GM10266 (cell line): ENCODE measurements at regions not wholly inside any gene's neighbourhood (a gene's known extent, or its start where the extent isn't known, plus 50 kb on each side); places are given as distances from the start of the nearest gene placed in this dataset.

Source experiments
- DNase-seq: peaks from one replicate; pipeline ENCODE4 v3.0.0; 2012; ENCODE audit errors: extremely low spot score
- TF ChIP-seq, protein P1 (sequence below): IDR thresholded peaks from 2 replicates; pipeline ENCODE4 v1.5.1; 2012; ENCODE audit warnings: mild to moderate bottlenecking, low read depth; ENCODE audit not compliant: control insufficient read depth, insufficient read depth; ENCODE audit errors: missing control alignments

GRCh38 chr1:163013826-163014600 lies 55.1 kb upstream of the RGS4 start:
- DNase-seq: no peak
- TF ChIP-seq, protein P1, sequence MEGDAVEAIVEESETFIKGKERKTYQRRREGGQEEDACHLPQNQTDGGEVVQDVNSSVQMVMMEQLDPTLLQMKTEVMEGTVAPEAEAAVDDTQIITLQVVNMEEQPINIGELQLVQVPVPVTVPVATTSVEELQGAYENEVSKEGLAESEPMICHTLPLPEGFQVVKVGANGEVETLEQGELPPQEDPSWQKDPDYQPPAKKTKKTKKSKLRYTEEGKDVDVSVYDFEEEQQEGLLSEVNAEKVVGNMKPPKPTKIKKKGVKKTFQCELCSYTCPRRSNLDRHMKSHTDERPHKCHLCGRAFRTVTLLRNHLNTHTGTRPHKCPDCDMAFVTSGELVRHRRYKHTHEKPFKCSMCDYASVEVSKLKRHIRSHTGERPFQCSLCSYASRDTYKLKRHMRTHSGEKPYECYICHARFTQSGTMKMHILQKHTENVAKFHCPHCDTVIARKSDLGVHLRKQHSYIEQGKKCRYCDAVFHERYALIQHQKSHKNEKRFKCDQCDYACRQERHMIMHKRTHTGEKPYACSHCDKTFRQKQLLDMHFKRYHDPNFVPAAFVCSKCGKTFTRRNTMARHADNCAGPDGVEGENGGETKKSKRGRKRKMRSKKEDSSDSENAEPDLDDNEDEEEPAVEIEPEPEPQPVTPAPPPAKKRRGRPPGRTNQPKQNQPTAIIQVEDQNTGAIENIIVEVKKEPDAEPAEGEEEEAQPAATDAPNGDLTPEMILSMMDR: no peak

GRCh38 chr1:163006051-163006834 lies 62.9 kb upstream of the RGS4 start:
- DNase-seq: no peak
- TF ChIP-seq, protein P1: no peak

GRCh38 chr1:162997499-162998285 lies 71.5 kb upstream of the RGS4 start:
- TF ChIP-seq, protein P1: no peak
- no peak for DNase-seq

DNA sequence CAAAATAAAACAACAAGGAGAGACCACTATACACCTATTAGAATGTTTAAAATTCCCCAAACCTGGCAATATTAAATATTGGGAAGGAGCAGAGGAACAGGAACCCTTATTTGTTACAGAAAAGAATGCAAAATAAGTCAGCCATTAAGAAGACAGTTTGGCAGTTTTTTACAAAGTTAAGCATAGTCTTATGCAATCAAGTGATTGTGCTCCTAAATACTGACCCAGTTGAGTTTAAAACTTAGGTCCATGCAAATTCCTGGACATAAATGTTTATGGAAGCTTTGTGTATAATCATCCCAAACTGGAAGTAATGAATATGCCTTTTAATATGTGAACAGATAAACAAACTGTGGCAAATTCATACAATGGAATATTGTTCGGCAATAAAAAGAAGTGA lies 72.9 kb upstream of the RGS4 start:
- TF ChIP-seq, protein P1: no peak
- DNase-seq: no peak

DNA sequence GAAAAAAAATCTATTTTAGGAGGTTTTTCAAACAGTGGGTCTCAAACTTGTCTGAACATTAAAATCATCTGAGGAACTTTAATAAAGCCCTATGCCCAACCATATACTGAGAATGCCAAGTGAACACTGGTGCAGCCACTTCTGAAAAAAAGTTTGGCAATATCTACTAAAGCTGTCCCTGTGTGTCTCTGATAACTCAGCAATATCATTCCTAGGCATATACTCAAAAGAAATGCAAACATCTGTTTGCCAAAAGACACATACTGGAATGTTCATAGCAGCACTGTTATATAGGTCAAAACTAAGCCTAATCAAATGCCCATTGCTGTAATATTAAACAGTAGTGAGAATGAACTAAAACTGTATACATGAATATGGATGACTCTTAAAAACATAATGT lies 74.2 kb upstream of the RGS4 start:
- TF ChIP-seq, protein P1: no peak
- no peak for DNase-seq

- no peak for DNase-seq
These were observed 75.3 kb upstream of the RGS4 start for GRCh38 chr1:162993846-162994245.

More at GRCh38 chr1:162993846-162994245, 75.3 kb upstream of the RGS4 start:
- TF ChIP-seq, protein P1: no peak
